NCI-H146 (cell line): ENCODE measurements at regions not wholly inside any gene's neighbourhood (a gene's known extent, or its start where the extent isn't known, plus 50 kb on each side); places are given as distances from the start of the nearest gene placed in this dataset.

Experiments
- DNase-seq: peaks from one replicate; lab custom pipeline; 2025; lab: John Stamatoyannopoulos, UW

GRCh38 chr11:129590753-129591475, 215.3 kb downstream of the BARX2 start:
- no peak for DNase-seq

DNA sequence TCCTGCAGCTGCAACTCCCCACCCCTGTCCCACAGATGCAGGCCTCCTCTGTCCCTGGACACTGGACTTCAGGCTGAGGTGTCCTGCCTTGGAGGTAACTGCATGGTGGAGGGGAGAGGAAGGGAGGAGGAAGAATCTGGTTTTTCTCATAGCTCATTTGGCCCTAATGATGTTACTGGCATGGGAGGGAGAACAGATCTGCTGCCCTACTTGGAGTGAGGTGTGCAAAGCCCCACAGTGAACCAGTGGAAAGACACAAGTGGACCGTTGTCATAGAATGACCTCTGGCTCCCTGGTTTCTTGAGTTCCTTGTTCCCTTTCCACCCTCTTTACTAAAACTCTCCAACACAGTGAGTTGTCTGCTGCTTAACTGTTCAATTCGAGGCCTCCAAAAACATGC, 215.9 kb downstream of the BARX2 start:
- no peak for DNase-seq

GRCh38 chr11:129592191-129592590, 216.5 kb downstream of the BARX2 start:
- no peak for DNase-seq

DNA sequence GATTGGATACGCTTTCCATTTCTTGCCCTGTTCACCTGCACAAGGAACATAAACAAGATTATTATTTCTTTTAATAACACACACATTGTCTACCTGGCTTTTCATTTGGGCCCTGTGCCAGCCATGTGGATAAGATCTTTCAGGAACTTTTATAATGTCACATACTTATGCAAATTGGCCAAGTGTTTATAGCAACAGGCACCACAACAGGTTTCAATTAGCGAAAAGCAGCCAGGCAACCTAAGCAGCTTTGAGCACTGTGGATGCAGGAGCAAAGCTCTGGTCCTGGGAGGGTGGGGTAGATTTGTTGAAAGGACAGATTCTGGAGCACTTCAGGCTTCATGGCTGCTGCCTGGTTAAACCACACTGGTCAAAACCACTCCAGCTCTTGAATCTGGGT, 217.4 kb downstream of the BARX2 start:
- DNase-seq, result no peak

- DNase-seq, result no peak
Measured at GRCh38 chr11:129595038-129595962, 219.7 kb downstream of the BARX2 start.

GRCh38 chr11:129596351-129596750, 219.3 kb upstream of the TMEM45B start:
- no peak for DNase-seq

- no peak for DNase-seq
Measured at GRCh38 chr11:129598378-129598777, 217.3 kb upstream of the TMEM45B start.

DNA sequence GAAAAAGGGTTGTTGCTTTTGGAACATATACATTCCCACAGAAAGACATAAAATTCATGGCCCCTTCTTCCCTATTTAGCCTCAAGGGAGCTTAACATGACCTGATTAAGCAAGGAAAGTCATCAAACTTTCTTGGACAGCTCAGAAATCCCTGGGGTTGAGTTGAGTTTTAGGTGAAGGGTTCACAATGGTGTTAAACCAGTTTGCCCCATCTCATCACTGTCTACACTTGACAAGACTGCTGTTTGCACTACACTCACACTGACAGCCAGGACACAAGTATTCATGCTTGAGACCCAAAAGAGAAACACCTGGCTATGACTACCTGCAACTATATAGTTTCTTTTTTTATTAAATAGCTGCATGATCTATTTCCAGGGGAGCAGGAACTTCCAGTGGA, 209.8 kb upstream of the TMEM45B start:
- DNase-seq, result no peak

DNA sequence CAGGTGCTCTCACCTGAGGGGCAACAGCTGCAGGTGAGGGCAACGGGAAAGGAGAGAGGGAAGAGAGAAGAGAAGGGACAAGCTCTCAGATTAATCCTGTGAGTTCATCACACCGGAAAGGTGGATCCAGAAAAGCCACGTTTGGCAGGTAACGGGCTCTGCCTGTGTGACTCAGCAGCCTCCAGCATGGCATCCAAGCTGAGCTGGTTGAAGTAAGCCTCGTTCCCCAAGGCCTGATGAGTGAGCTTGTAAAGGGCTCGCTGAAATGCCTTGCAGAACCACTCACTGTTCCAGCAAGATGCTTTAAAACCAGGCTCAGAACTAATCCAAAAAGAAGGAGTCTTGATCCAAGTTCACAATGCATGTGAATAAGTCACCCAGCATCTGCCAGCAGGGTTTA, 206.9 kb upstream of the TMEM45B start:
- no peak for DNase-seq

DNA sequence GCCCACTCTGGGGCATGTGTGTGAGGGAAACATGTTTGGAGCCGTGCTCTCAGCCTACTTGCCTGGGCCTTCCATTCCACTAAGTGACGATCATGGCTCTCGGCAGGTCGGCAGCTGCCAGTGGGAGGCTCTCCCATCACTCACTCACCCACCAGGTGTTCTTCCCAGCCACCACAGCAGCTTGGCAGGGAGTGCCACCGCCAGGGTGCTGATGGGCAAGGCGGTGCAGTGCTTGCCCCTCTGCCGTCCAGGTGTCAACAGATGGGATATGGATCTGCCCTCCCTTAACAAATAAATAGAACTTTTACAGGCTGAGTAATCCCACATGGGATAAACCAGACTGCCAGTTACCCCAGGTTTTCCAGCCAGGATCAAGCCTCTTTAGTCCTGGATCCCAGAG, 205.5 kb upstream of the TMEM45B start:
- DNase-seq, result no peak

- DNase-seq, result no peak
Measured at GRCh38 chr11:129610545-129610944, 205.1 kb upstream of the TMEM45B start.

- no peak for DNase-seq
Measured at GRCh38 chr11:129611661-129612446, 203.8 kb upstream of the TMEM45B start.

GRCh38 chr11:129612447-129612961, 203.1 kb upstream of the TMEM45B start:
- DNase-seq, result no peak

GRCh38 chr11:129613071-129613470, 202.6 kb upstream of the TMEM45B start:
- no peak for DNase-seq

DNA sequence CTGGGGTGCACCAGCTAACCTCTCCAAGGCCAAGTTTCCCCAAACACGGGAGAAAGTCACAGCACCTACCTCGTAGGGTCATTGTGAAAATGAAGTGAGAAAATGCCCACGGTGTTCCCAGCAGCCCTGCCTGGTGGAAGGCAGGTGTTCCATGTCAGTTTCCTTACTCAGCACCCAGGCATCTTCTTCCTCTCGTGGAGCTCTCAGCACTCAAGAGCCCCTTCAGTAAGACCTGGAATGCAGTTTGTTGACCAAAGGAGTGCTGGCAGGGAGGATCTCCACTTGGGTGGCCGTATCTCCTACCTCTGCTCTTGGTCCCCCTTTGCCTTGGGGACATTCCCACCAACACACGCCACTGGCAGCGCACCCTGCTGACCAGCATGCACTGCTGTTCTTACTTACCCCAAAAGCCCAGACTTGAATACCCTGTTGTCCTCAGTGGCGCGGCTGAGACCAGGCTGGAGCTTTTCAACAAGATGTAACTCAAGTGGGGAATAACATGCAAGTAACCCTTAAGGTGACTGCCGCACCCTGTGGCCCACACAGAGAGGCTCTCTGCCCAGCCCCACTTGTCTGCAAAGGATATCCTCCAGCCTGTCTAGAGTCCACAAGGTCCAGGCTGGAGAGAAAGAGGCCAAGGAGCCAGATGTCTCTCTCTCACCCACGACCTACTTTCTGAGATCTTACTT, 201.2 kb upstream of the TMEM45B start:
- DNase-seq, result no peak

- no peak for DNase-seq
Measured at GRCh38 chr11:129618046-129618569, 197.5 kb upstream of the TMEM45B start.

GRCh38 chr11:129620237-129621104, 195.2 kb upstream of the TMEM45B start:
- no peak for DNase-seq

- no peak for DNase-seq
Measured at GRCh38 chr11:129625930-129626329, 189.7 kb upstream of the TMEM45B start.

DNA sequence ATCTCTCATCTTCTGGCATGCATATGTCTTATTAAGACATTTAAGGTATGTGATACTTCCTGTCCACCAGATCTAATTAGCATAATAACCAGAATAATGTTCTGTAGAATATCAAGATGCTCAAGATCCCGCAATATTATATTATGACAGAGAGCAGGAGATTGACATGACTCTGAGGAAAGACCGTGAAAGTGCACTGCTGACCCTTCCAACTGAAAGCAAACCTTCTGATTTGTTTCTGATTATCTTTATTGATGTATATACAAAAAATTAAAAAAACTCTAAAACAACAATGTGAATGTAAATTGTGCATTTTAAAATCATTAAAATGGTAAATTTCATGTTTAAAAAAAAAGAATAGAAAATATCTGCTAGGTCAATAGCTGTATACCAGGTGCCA, 184.4 kb upstream of the TMEM45B start:
- DNase-seq, result no peak

- no peak for DNase-seq
Measured at GRCh38 chr11:129636926-129637325, 178.7 kb upstream of the TMEM45B start.
